T-cell (primary cell): ENCODE measurements at regions not wholly inside any gene's neighbourhood (a gene's known extent, or its start where the extent isn't known, plus 50 kb on each side); places are given as distances from the start of the nearest gene placed in this dataset.

Experiments used
- ATAC-seq, 4 experiments: fragments of 200-7000 bp in 3 of 4; fragments of 150-1000 bp in 1 of 4; cut with Tn5 transposase; replicated peaks in 1 of 4; 1 replicate in 3 of 4; 2 replicates in 1 of 4; pipeline ENCODE4 v1.10.0; 2021; ENCODE audit warnings: moderate library complexity in 3 of 4, mild to moderate bottlenecking in 2 of 4, moderate number of reproducible peaks in 1 of 4
- CTCF ChIA-PET, 2 donors: fragments of 300-600 bp; sonication (Branson Sonifier 250); formaldehyde crosslinking; loops; one replicate each; lab custom pipeline; 2022; ENCODE audit warnings: antibody characterized with exemption in 2 of 2; lab: Charles Lee
- POLR2A ChIA-PET, 2 donors: fragments of 300-600 bp; sonication (Branson Sonifier 250); formaldehyde crosslinking; loops; one replicate each; lab custom pipeline; 2022; ENCODE audit warnings: antibody characterized with exemption in 2 of 2; lab: Charles Lee
- DNase-seq, 35 experiments: peaks; one replicate each; pipeline versions ENCODE4 v3.0.0 to v3.0.0-alpha.2; 2013 to 2023
- H3K27ac ChIP-seq: one replicate; pipeline ENCODE4 v1.5.1; 2013; ENCODE audit warnings: low read length
- H3K27me3 ChIP-seq, 2 experiments: replicated peaks in 1 of 2; 1 replicate in 1 of 2; 2 replicates in 1 of 2; pipeline versions ENCODE4 v1.6.1 to v1.7.0; 2013; ENCODE audit warnings: low read length in 1 of 2, mixed read lengths in 1 of 2; ENCODE audit not compliant: control insufficient read depth in 2 of 2, insufficient read depth in 2 of 2; ENCODE audit errors: extremely low read depth in 1 of 2
- H3K36me3 ChIP-seq, 2 donors: 1 replicate in 1 of 2; 2 replicates in 1 of 2; pipeline versions ENCODE4 v1.6.1 to v1.7.0; 2013; ENCODE audit warnings: low read length in 1 of 2; ENCODE audit not compliant: control insufficient read depth in 2 of 2, insufficient read depth in 1 of 2; ENCODE audit errors: extremely low read depth in 1 of 2
- H3K4me1 ChIP-seq, 2 experiments: 1 replicate in 1 of 2; 2 replicates in 1 of 2; pipeline versions ENCODE4 v1.6.1 to v1.7.0; 2013; ENCODE audit warnings: low read length in 2 of 2, mixed read lengths in 1 of 2; ENCODE audit not compliant: insufficient read depth in 2 of 2, control insufficient read depth in 1 of 2; ENCODE audit errors: extremely low read depth in 1 of 2
- H3K4me3 ChIP-seq, 2 donors: 1 replicate in 1 of 2; 2 replicates in 1 of 2; pipeline versions ENCODE4 v1.5.1 to v1.7.0; 2013; ENCODE audit warnings: mild to moderate bottlenecking in 2 of 2, low read length in 1 of 2, moderate library complexity in 1 of 2; ENCODE audit not compliant: control insufficient read depth in 1 of 2; ENCODE audit errors: extremely low read depth in 1 of 2
- H3K9me3 ChIP-seq: 2 replicates; pipeline ENCODE4 v1.7.0; 2013
- H3K27ac Mint-ChIP-seq, 2 donors: one replicate each; pipeline ENCODE4 v1.8.0; 2020 to 2021; ENCODE audit warnings: mild to moderate bottlenecking in 2 of 2, mixed read lengths in 2 of 2
- H3K27me3 Mint-ChIP-seq, 2 donors: one replicate each; pipeline ENCODE4 v1.8.0; 2021 to 2022; ENCODE audit warnings: mixed read lengths in 2 of 2
- H3K36me3 Mint-ChIP-seq: one replicate; pipeline ENCODE4 v1.8.0; 2021; ENCODE audit warnings: mixed read lengths
- H3K4me1 Mint-ChIP-seq, 3 donors: one replicate each; pipeline ENCODE4 v1.8.0; 2020 to 2022; ENCODE audit warnings: mixed read lengths in 3 of 3, mild to moderate bottlenecking in 1 of 3
- H3K4me3 Mint-ChIP-seq, 3 donors: one replicate each; pipeline ENCODE4 v1.8.0; 2020 to 2022; ENCODE audit warnings: mild to moderate bottlenecking in 3 of 3, mixed read lengths in 3 of 3, moderate library complexity in 3 of 3
- H3K9me3 Mint-ChIP-seq, 3 donors: one replicate each; pipeline ENCODE4 v1.8.0; 2020 to 2022; ENCODE audit warnings: mixed read lengths in 3 of 3
- WGBS: methylation state at CpG from one replicate; pipeline ENCODE4 v1.1.5; 2013; ENCODE audit warnings: missing lambda C conversion rate; ENCODE audit not compliant: insufficient coverage; 5-methylcytosine and 5-hydroxymethylcytosine counted together

DNA sequence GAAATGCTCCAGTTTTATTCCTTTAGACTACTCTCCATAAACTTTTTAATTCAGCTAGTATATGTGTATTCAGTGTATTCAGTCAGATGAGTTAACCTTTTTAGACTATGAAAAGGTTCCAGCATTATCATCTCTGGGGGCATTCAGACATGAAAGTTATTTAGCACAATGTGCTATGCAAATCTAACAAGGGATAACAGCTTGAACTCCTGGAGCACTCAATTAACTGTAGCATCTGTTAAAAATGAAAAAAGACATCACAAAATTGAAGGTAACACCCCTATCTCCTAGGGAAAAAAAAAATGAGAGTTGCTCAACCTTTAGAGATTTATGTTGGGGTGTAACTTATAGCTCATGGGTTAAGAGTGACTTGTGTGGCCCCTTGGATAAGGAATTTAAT, 211.5 kb downstream of the PHLDA1 start:
- Histone ChIP-seq H3K4me1 (no peaks in the 10 kb centered on the region), H3K36me3 (no peaks in the 10 kb centered on the region), H3K27me3 (no peaks in the 10 kb centered on the region), H3K9me3 (no peaks in the 10 kb centered on the region), H3K4me3 (no peak overlapping the region), H3K27ac (no peak overlapping the region)
- Mint-ChIP-seq H3K4me3 (no peak overlapping the region), H3K36me3 (no peaks in the 10 kb centered on the region), H3K4me1 (peaks cover 0 to 16% (median 9%) of the 10 kb centered on the region in 3 donors), H3K27ac (no peak overlapping the region), H3K27me3 (no peaks in the 10 kb centered on the region), H3K9me3 (no peaks in the 10 kb centered on the region)
- no peak for ATAC-seq
- ChIA-PET CTCF (no interaction called here), POLR2A (interaction anchor here in 1 of 2 donors (0.6 to 0.7 kb wide), 2 partner anchors 189 to 294 kb away, joined by 3 to 8 read pairs; no protein-coding TSS in a partner anchor)
- no peak for DNase-seq

DNA sequence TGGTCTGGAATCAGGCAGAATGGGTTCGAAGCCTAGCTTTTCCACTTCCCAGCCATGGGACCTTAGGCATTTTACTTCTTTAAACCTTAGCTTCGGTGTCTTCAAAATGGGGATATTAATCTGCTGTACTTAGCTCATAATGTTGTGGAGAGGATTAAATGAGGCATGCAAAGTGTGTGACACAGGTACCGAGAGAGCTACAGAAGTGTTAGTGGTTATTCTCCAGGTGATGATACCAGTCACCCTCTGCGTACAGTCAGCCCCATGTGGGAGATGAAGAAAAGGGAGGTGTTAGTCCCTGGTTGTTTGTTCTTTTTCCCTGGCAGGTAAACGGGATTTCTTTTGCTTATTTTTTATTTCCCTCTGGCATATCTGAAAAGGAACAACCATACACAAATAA, 212.1 kb downstream of the PHLDA1 start:
- H3K4me1 ChIP-seq = no peaks in the 10 kb centered on the region
- no peaks in the 10 kb centered on the region for H3K36me3 ChIP-seq
- no peak overlapping the region for H3K4me3 ChIP-seq
- no peaks in the 10 kb centered on the region for H3K9me3 Mint-ChIP-seq
- H3K27ac Mint-ChIP-seq = no peak overlapping the region
- no peaks in the 10 kb centered on the region for H3K36me3 Mint-ChIP-seq
- no peaks in the 10 kb centered on the region for H3K27me3 ChIP-seq
- peaks cover 0 to 21% (median 14%) of the 10 kb centered on the region in 3 donors for H3K4me1 Mint-ChIP-seq
- ATAC-seq (no peak), DNase-seq (no peak)
- CTCF ChIA-PET = no interaction called here
- no peak overlapping the region for H3K27ac ChIP-seq
- H3K4me3 Mint-ChIP-seq = no peak overlapping the region
- H3K9me3 ChIP-seq = no peaks in the 10 kb centered on the region
- H3K27me3 Mint-ChIP-seq = no peaks in the 10 kb centered on the region
- POLR2A ChIA-PET = interaction anchor here in 1 of 2 donors (0.7 kb wide), 1 partner anchor 293 kb away, joined by 3 read pairs; no protein-coding TSS in a partner anchor
- 71% methylated on average over 1 of the region's 5 CpGs for WGBS

DNA sequence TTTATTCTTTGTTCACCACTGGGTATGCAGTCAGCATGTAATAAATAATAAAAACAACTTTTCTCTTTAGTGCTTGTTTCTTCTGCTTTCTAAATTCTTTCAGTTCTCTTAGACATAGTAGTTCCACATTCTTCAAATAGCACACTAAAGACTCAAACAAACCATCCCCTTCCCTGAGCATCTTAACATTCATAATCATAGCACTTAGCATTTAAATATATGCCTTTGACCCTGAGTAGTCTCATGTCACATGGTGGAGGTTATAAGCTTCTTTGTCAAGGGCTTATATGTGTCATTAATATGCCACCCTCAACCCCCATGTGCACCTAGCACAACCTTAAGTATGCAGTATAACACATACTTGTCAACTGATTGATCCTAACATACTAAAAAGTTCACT, 212.7 kb downstream of the PHLDA1 start:
- no peak for ATAC-seq
- Histone ChIP-seq H3K9me3 (no peaks in the 10 kb centered on the region), H3K4me3 (no peak overlapping the region), H3K27me3 (no peaks in the 10 kb centered on the region), H3K27ac (no peak overlapping the region), H3K4me1 (no peaks in the 10 kb centered on the region), H3K36me3 (no peaks in the 10 kb centered on the region)
- no peaks in the 10 kb centered on the region for H3K9me3 Mint-ChIP-seq
- no peak overlapping the region for H3K27ac Mint-ChIP-seq
- H3K4me1 Mint-ChIP-seq = peaks cover 0 to 21% (median 14%) of the 10 kb centered on the region in 3 donors
- CTCF ChIA-PET = no interaction called here
- no peaks in the 10 kb centered on the region for H3K27me3 Mint-ChIP-seq
- H3K36me3 Mint-ChIP-seq = no peaks in the 10 kb centered on the region
- POLR2A ChIA-PET = no interaction called here
- DNase-seq = no peak
- H3K4me3 Mint-ChIP-seq = no peak overlapping the region

DNA sequence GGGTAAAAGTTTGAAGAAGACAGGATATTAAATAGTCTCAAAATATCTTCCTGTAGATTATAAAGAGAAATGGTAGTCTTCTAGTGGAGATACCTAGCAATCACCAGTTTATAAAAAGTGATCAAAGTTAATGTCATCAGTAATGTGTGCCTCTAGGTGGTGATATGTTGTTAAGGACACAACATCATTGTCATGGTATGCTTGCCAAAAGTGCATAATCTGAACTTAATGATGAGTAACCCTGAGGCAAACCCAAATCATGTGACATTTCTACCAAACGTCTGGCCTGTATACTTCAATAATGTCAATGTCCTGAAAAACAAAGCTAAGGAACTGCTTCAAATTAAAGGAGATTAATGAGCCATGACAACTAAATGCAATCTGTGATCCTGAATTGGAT, 214.7 kb downstream of the PHLDA1 start:
- H3K4me3 Mint-ChIP-seq = no peak overlapping the region
- peak in 3 of 4 experiments; percentile 37 to 76 (median 73) for ATAC-seq
- Histone ChIP-seq H3K4me3 (no peak overlapping the region), H3K4me1 (no peaks in the 10 kb centered on the region), H3K9me3 (no peaks in the 10 kb centered on the region), H3K27me3 (no peaks in the 10 kb centered on the region), H3K27ac (no peak overlapping the region), H3K36me3 (no peaks in the 10 kb centered on the region)
- no peaks in the 10 kb centered on the region for H3K36me3 Mint-ChIP-seq
- no peak overlapping the region for H3K27ac Mint-ChIP-seq
- peak in 1 of 35 experiments; percentile 37 for DNase-seq
- H3K27me3 Mint-ChIP-seq = no peaks in the 10 kb centered on the region
- peaks cover 0 to 26% (median 18%) of the 10 kb centered on the region in 3 donors for H3K4me1 Mint-ChIP-seq
- no CpG with 5 or more reads among the region's 1 CpG for WGBS
- H3K9me3 Mint-ChIP-seq = no peaks in the 10 kb centered on the region
- ChIA-PET POLR2A (interaction anchor here in 1 of 2 donors (0.5 to 0.7 kb wide), 2 partner anchors 66 to 168 kb away, joined by 3 to 4 read pairs; no protein-coding TSS in a partner anchor), CTCF (interaction anchor here (0.5 to 1.6 kb wide), 5 partner anchors 39 to 221 kb away, joined by 3 to 4 read pairs (median 3); no protein-coding TSS in a partner anchor)

DNA sequence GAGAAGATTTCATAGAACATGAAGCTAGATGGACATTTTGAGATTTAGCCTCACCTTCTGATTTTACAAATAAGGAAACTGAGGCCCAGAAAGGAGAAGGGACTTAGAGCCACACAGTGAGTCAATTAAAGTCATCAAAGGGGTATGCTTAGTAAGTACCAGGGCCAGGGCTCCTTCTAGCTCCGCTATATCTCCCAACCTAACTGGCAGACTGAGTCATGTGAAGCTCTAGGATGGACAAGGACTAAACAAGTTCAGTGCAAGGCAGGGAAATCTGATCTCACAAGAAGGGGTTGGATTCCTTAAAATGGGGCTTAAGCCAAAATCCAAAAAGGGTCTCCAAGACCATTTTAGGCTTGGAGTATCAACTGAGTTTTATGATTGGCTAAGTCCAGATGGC, 215.8 kb downstream of the PHLDA1 start:
- Mint-ChIP-seq H3K9me3 (no peaks in the 10 kb centered on the region), H3K4me3 (no peak overlapping the region), H3K27ac (peak overlapping the region in 1 of 2 donors; percentile 45), H3K36me3 (no peaks in the 10 kb centered on the region), H3K4me1 (peaks cover 0 to 30% (median 18%) of the 10 kb centered on the region in 3 donors), H3K27me3 (no peaks in the 10 kb centered on the region)
- WGBS = no CpG with 5 or more reads among the region's 1 CpG
- ChIA-PET POLR2A (no interaction called here), CTCF (interaction anchor here in 1 of 2 donors (0.6 to 1.4 kb wide), 2 partner anchors 205 to 225 kb away, joined by 3 read pairs; no protein-coding TSS in a partner anchor)
- no peak for DNase-seq
- no peaks in the 10 kb centered on the region for H3K4me1 ChIP-seq
- H3K36me3 ChIP-seq = no peaks in the 10 kb centered on the region
- no peak for ATAC-seq
- no peak overlapping the region for H3K27ac ChIP-seq
- no peaks in the 10 kb centered on the region for H3K9me3 ChIP-seq
- H3K4me3 ChIP-seq = no peak overlapping the region
- no peaks in the 10 kb centered on the region for H3K27me3 ChIP-seq

DNA sequence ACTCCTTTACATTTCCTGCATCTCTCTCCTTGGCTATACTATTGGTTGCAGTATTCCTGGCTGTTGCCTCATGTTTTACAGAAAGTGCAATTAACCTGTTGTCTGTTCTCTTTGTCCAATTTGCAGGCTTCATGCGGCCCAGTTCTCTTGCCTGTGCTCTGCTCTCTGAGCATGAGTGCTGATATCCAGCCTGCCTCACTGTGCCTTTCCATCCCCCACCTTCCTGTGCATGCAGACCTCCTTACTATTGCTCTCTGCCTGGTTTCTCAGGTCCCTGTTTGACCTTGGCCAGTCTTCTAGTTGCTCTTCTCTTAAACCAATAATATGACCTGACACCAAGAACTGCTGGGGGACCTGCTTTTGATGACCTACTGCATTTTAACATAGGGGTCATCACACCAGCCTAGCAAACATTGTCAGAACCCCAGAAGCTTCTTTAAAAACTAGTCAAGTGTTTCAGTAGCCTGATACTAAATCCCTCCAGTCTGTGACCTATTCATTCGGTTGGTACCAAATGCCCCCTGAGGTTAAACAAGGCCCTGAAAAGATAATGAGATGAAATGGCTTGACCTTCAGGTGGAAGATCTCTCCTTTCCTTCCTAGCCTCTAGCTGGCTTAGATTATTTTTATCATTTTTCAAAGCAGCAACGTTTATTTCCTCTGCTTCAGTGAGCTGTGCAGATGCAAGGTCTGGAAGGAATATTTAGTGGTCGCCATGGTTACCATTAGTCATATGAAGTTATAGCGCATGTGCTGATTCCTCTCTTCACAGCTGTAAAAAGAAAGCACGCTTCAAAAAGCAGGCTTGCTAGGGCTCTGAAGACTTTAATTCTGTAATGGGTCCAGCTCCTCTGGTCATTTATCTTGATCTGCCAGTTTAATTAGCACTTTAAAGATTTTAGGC, 216.5 kb downstream of the PHLDA1 start:
- ATAC-seq (peak; percentile 34 to 63 (median 50)), DNase-seq (peak in 3 of 35 experiments; percentile 1 to 57 (median 3))
- Histone ChIP-seq H3K4me1 (no peaks in the 10 kb centered on the region), H3K27me3 (no peaks in the 10 kb centered on the region), H3K36me3 (no peaks in the 10 kb centered on the region), H3K9me3 (no peaks in the 10 kb centered on the region), H3K27ac (peak overlapping the region; percentile 30), H3K4me3 (no peak overlapping the region)
- Mint-ChIP-seq H3K9me3 (no peaks in the 10 kb centered on the region), H3K36me3 (no peaks in the 10 kb centered on the region), H3K27ac (peak overlapping the region; percentile 45 to 68), H3K27me3 (no peaks in the 10 kb centered on the region), H3K4me3 (no peak overlapping the region), H3K4me1 (peaks cover 0 to 30% (median 18%) of the 10 kb centered on the region in 3 donors)
- ChIA-PET POLR2A (no interaction called here), CTCF (interaction anchor here in 1 of 2 donors (1.4 kb wide), 1 partner anchor 225 kb away, joined by 3 read pairs; no protein-coding TSS in a partner anchor)
- 47% methylated on average over 4 of the region's 6 CpGs for WGBS
